22Rv1 (cell line): ENCODE measurements at regions not wholly inside any gene's neighbourhood (a gene's known extent, or its start where the extent isn't known, plus 50 kb on each side); places are given as distances from the start of the nearest gene placed in this dataset.
"Not testable (repeated sequence)": the region's sequence is repeated elsewhere in the genome, so short reads cannot be mapped to it uniquely, and the experiment has no call there.

Source experiments
- CTCF ChIP-seq: fragments of 450-650 bp; IDR thresholded peaks from 2 replicates; pipeline ENCODE4 v1.5.1; 2017; ENCODE audit warnings: mild to moderate bottlenecking
- ZFX ChIP-seq: fragments of 450-650 bp; IDR thresholded peaks from 2 replicates; pipeline ENCODE4 v1.6.1; 2017; ENCODE audit warnings: antibody characterized with exemption, borderline replicate concordance

- not testable (repeated sequence) for TF ChIP-seq CTCF, ZFX
These were observed 208.0 kb downstream of the BANP start for GRCh38 chr16:88159046-88159896.
